SK-N-SH (cell line): ENCODE measurements at regions not wholly inside any gene's neighbourhood (a gene's known extent, or its start where the extent isn't known, plus 50 kb on each side); places are given as distances from the start of the nearest gene placed in this dataset.

ENCODE experiments used
- EZH2phosphoT487 ChIP-seq: fragments of 200-600 bp; sonication (generic); IDR thresholded peaks from 2 replicates; pipeline ENCODE4 v1.6.1; 2017; ENCODE audit warnings: low read depth, mixed run types, mild to moderate bottlenecking, antibody characterized with exemption, moderate library complexity, borderline replicate concordance
- POLR2AphosphoS5 ChIP-seq: IDR thresholded peaks from 2 replicates; pipeline ENCODE4 v1.6.1; 2012; ENCODE audit warnings: low read depth, low read length
- TF ChIP-seq, protein P1 (sequence below): fragments of 200-600 bp; sonication (generic); IDR thresholded peaks from 2 replicates; pipeline ENCODE4 v1.6.1; 2017; ENCODE audit warnings: antibody characterized with exemption, mild to moderate bottlenecking, moderate library complexity

GRCh38 chr6:85041376-85041775, 277.0 kb upstream of the TBX18 start:
- no peak for TF ChIP-seq EZH2phosphoT487
- no peak for TF ChIP-seq POLR2AphosphoS5
- TF ChIP-seq, protein P1, sequence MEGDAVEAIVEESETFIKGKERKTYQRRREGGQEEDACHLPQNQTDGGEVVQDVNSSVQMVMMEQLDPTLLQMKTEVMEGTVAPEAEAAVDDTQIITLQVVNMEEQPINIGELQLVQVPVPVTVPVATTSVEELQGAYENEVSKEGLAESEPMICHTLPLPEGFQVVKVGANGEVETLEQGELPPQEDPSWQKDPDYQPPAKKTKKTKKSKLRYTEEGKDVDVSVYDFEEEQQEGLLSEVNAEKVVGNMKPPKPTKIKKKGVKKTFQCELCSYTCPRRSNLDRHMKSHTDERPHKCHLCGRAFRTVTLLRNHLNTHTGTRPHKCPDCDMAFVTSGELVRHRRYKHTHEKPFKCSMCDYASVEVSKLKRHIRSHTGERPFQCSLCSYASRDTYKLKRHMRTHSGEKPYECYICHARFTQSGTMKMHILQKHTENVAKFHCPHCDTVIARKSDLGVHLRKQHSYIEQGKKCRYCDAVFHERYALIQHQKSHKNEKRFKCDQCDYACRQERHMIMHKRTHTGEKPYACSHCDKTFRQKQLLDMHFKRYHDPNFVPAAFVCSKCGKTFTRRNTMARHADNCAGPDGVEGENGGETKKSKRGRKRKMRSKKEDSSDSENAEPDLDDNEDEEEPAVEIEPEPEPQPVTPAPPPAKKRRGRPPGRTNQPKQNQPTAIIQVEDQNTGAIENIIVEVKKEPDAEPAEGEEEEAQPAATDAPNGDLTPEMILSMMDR = no peak
